Urinary bladder (tissue), 3 donors: ENCODE measurements at regions not wholly inside any gene's neighbourhood (a gene's known extent, or its start where the extent isn't known, plus 50 kb on each side); places are given as distances from the start of the nearest gene placed in this dataset.

Experiments used
- DNase-seq: peaks from one replicate; pipeline ENCODE4 v3.0.0-alpha.2; 2015; ENCODE audit errors: extremely low spot score
- H3K27ac ChIP-seq: one replicate; pipeline ENCODE4 v1.5.1; 2013; ENCODE audit warnings: low read depth, mild to moderate bottlenecking, moderate library complexity
- H3K36me3 ChIP-seq: one replicate; pipeline ENCODE4 v1.6.1; 2013; ENCODE audit warnings: mild to moderate bottlenecking, moderate library complexity; ENCODE audit not compliant: insufficient read depth
- H3K4me1 ChIP-seq: one replicate; pipeline ENCODE4 v1.6.1; 2013; ENCODE audit warnings: mild to moderate bottlenecking, moderate library complexity; ENCODE audit not compliant: insufficient read depth
- H3K4me3 ChIP-seq: one replicate; pipeline ENCODE4 v1.5.1; 2013; ENCODE audit warnings: low read depth, low read length
- WGBS: extraction: QIAGEN DNeasy Blood & Tissue Kit; methylation state at CpG from one replicate; pipeline ENCODE4 v1.1.7; 2013; 5-methylcytosine and 5-hydroxymethylcytosine counted together
- donor health status: healthy with polysubstance abuse.
- donor health status: healthy.

DNA sequence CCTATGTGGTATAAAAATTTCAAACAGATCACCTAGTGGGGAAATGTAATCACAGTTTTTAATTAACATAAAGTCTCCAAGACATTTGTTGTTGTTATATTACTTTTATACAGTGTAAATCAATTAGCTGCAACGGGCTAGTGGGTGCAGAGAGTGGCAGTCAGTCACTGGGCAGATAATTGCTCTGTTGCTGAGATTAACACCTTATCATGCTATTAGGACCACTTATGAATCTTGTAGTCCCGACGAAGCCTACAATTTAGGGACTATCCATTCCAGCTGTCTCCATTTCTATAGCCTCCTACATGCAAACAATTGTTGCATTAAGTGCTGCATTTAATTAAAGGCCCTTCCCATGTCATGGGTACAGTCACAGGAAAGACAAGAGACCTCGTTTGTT, 158.9 kb upstream of the PROX1 start:
- no peak for DNase-seq
- WGBS: 50% methylated on average over 4 of the region's 4 CpGs

DNA sequence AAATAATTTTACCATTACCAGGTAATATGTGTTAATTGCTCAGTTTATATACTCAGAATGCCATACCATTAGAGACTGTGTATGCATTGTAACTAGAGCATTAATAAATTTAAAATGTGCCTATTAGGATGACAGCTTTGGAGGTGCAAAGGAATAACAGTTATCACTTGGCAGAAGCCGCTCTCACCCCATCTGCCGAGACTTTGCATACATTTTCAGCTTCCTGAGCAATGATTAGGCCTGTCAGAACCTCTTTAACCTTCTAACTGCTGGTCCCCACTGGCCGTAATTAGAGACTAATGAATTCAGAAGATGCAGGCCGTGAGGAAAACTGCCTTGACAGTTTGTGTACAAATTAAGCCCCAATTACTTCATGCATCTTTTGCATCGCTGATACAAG, 158.0 kb upstream of the PROX1 start:
- Histone ChIP-seq H3K4me3 (no peak overlapping the region), H3K36me3 (no peaks in the 10 kb centered on the region), H3K27ac (no peak overlapping the region), H3K4me1 (no peaks in the 10 kb centered on the region)
- 62% methylated on average over 5 of the region's 5 CpGs for WGBS
- DNase-seq: no peak

More for the DNA sequence above, 158.9 kb upstream of the PROX1 start:
- Histone ChIP-seq H3K4me3 (no peak overlapping the region), H3K36me3 (no peaks in the 10 kb centered on the region), H3K27ac (no peak overlapping the region), H3K4me1 (no peaks in the 10 kb centered on the region)

DNA sequence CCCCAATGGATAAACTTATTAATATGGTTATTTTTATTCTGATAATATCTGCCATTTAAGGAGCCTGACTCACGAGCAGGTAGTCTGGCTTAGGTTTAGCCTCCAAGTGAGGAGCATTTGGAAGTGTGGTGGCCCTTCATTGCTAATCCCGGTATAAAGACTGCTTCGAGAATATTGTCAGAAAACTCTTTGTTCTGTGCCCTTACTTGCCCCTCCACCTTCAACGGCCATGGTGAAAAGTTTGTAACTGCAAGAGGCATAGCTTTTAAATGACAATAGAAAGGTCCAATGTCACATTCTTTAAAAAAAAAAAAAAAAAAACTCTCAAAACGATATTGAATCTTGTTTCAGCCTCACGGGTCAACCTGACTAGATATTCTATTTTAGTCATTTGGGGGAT, 157.4 kb upstream of the PROX1 start:
- no peaks in the 10 kb centered on the region for H3K4me1 ChIP-seq
- H3K27ac ChIP-seq: no peak overlapping the region
- no peak overlapping the region for H3K4me3 ChIP-seq
- H3K36me3 ChIP-seq: no peaks in the 10 kb centered on the region
- no peak for DNase-seq
- 77% methylated on average over 6 of the region's 6 CpGs for WGBS

DNA sequence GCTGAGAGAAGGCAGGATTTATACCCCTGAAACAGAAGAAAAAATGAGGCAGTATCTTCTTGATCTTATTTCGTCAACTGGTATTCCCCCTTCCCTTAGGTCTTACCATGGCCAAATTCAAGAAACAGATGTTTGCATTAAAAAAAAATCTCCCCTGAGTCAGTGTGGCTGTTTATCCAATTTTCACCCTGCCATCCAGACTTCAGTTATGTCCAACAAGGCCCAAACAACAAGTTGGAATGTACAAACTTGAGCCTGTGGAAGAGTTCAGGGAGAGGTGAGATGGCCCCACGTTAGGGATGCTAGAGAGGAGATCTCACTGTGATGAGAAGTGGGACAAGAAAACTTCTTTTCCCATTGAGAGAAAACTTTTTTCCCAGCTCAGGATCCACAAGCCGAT, 147.2 kb upstream of the PROX1 start:
- WGBS: 57% methylated on average over 3 of the region's 3 CpGs
- no peaks in the 10 kb centered on the region for H3K4me1 ChIP-seq
- no peak for DNase-seq
- no peak overlapping the region for H3K4me3 ChIP-seq
- H3K36me3 ChIP-seq: no peaks in the 10 kb centered on the region
- no peak overlapping the region for H3K27ac ChIP-seq

DNA sequence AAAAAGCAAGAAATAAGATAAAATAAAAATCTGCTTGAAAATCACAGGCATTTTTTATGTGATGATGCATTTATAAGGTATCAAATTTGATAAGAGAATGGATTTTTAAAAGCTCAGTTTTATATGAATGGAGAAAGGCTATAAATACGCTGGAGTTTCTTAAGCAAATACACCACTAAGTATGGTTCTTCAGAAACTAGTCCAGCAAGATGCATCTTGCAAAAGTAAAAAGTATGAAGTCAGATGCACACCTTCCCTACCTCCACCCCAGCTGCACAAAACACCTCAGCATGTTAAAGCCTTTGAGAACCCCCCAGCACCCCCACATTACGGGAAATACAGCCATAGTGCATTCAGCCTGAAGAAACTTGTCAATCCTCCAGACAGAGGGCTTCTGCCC, 143.1 kb upstream of the PROX1 start:
- no peaks in the 10 kb centered on the region for H3K4me1 ChIP-seq
- no peaks in the 10 kb centered on the region for H3K36me3 ChIP-seq
- no peak overlapping the region for H3K4me3 ChIP-seq
- no peak overlapping the region for H3K27ac ChIP-seq
- DNase-seq: no peak
- WGBS: 59% methylated on average over 2 of the region's 2 CpGs

DNA sequence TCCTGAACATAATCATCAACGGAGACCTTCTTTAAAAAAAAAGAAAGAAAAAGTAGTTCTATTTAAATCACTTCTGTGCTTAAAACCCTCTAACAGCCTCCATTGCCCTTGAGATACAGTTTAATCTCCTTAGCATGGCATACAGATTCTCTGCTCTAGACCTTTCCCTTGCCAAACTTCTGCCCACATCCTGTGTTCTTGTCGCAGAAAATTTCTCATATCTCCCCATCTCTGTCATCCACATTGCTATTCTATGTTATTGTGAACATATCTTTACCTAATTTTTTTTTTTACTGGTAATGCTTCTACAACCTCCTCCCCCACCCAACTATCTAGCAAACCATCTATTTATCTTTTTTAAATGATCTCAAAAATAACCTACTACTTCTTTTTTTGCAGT, 135.7 kb upstream of the PROX1 start:
- WGBS: 36% methylated on average over 2 of the region's 2 CpGs
- Histone ChIP-seq H3K27ac (no peak overlapping the region), H3K36me3 (no peaks in the 10 kb centered on the region), H3K4me1 (no peaks in the 10 kb centered on the region), H3K4me3 (no peak overlapping the region)
- no peak for DNase-seq

DNA sequence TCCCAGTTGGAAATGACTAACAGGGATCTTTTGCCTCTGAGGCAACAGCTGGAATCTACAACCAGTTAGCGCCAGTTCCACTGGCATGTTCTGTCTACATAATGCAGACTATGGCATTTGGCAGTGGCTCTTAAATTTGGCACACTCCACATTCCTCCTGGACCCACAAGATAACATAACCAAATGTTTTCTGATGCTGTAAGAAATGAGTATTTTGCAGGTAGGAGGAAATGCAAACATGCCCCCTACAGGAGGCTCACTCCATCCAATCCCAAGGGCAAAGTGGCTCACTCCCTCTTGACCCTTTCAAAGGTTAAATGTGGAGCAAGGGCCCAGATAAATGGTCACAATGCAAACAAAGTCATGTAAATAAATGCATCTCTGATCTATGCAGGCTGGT, 129.2 kb upstream of the PROX1 start:
- no peaks in the 10 kb centered on the region for H3K4me1 ChIP-seq
- no peak overlapping the region for H3K4me3 ChIP-seq
- DNase-seq: no peak
- H3K27ac ChIP-seq: no peak overlapping the region
- no peaks in the 10 kb centered on the region for H3K36me3 ChIP-seq
- 85% methylated on average over 1 of the region's 1 CpG for WGBS

DNA sequence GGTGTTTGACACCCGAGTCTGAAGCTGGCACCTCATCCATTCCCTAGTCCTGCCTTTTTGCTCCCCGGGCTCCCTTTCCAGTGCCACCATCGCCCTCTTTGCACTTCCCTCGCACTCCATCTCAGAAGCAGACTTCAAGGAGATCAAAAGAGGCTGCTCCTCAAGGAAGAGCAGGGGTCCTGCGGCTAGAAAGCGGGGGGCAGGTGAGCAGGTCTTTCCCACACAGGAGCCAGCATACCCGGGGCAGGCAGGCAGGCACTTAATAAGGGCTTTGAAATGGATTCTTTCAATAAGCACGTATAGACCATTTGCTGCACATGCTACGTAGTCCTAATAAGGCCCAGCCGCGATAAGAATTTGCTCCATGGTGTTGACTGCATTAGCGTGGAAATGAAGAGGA, 125.9 kb upstream of the PROX1 start:
- no peak overlapping the region for H3K4me3 ChIP-seq
- no peak overlapping the region for H3K27ac ChIP-seq
- no peak for DNase-seq
- WGBS: 86% methylated on average over 12 of the region's 12 CpGs
- no peaks in the 10 kb centered on the region for H3K36me3 ChIP-seq
- no peaks in the 10 kb centered on the region for H3K4me1 ChIP-seq

DNA sequence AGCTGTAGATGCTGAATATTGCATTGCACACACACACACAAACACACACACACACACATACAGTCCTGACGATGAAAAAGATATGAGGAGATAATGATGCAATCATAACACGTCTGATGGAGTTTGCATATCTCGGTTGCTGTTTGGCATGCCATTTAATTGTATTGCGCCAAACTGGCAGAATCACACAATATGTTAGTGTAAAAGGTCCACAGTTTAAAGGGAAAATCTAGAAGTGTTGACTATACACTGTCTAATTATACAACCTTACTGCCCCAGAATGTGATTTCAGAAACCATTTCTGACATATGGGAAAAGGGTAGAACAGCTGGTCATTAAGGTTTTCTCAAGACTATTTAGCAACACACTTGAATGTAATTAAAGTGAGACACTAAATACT, 123.7 kb upstream of the PROX1 start:
- Histone ChIP-seq H3K4me3 (no peak overlapping the region), H3K4me1 (no peaks in the 10 kb centered on the region), H3K27ac (no peak overlapping the region), H3K36me3 (no peaks in the 10 kb centered on the region)
- DNase-seq: no peak
- 68% methylated on average over 4 of the region's 4 CpGs for WGBS

DNA sequence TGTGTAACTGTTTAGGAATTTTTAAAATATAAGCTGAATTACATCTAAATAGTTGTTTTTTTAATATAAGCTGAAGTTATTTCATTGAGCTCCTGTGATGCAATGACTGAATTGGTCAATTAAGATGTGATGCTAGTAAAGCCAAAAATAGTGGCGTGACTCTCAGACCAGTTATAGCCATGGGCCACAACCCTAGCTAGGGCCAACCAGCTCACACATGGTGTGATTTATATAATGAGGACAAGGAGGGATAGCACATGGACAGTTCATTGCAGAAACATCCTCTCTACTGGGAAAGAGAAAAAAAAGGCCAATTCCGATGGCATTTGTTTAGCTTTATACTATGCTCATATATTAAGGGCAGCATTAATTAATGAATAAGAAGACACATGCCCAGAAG, 119.3 kb upstream of the PROX1 start:
- WGBS: 88% methylated on average over 2 of the region's 2 CpGs
- Histone ChIP-seq H3K36me3 (no peaks in the 10 kb centered on the region), H3K27ac (no peak overlapping the region), H3K4me1 (no peaks in the 10 kb centered on the region), H3K4me3 (no peak overlapping the region)
- no peak for DNase-seq

DNA sequence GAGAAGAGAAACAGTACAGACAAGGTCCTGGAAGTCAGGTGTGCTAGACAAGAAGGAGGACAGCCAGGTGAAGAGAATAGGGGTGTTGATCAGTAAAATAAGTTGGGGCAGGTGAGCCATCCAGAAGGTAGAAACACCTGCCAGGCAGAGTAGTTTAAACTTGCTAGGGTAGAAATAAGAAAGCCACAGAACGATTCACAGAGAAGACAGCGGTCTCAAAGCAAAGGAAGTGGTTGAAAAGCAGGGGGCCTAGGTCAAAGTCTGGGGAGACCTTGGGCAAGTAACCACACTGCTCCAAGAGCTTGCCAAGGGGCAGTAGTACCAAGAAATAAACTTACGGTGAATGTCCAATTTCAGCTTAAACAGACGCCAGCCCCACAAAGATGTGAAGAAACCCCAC, 116.6 kb upstream of the PROX1 start:
- no peak for DNase-seq
- Histone ChIP-seq H3K4me3 (no peak overlapping the region), H3K36me3 (no peaks in the 10 kb centered on the region), H3K4me1 (no peaks in the 10 kb centered on the region), H3K27ac (no peak overlapping the region)
- 89% methylated on average over 4 of the region's 4 CpGs for WGBS

DNA sequence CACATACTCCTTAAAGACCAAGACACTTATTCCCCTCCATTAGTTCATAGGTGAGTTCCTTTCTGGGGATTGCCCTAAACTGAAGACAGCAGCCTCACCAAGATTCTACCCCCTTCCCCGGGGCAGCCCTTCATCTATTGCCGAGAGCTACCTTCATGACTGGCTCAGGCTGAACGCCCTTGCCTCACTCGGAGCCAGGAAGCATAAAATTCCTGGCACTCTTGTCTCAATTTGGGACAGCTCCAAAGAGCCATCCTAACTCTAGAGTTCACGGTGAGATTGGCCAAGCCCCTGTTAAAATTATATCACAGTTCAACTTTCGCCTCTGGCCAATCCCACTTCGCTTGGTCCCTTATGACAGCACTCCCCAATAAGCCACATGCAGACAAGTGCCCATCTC, 113.0 kb upstream of the PROX1 start:
- 78% methylated on average over 7 of the region's 7 CpGs for WGBS
- Histone ChIP-seq H3K36me3 (no peaks in the 10 kb centered on the region), H3K4me3 (no peak overlapping the region), H3K27ac (no peak overlapping the region), H3K4me1 (no peaks in the 10 kb centered on the region)
- no peak for DNase-seq

DNA sequence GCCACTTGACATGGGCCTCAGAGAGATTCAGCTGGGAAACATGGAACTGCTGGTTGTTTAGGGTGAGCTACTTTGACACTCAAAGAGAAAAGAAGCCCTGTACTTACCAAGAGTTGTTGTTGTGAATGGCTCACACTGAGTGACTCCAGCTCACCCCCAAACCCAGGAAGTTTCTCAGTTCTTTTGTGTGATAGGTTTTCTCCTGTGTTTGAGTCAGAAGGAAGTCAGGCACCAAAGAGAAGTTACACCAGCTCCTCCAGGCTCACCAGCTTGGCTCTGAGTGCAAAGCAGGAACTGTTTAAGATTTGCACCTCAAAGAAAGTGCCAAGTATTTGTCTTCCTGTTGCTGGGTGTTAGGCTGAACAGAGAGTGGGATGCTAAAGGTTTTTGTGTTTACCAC, 111.2 kb upstream of the PROX1 start:
- no peak overlapping the region for H3K27ac ChIP-seq
- no peaks in the 10 kb centered on the region for H3K36me3 ChIP-seq
- H3K4me3 ChIP-seq: no peak overlapping the region
- H3K4me1 ChIP-seq: no peaks in the 10 kb centered on the region
- DNase-seq: no peak

DNA sequence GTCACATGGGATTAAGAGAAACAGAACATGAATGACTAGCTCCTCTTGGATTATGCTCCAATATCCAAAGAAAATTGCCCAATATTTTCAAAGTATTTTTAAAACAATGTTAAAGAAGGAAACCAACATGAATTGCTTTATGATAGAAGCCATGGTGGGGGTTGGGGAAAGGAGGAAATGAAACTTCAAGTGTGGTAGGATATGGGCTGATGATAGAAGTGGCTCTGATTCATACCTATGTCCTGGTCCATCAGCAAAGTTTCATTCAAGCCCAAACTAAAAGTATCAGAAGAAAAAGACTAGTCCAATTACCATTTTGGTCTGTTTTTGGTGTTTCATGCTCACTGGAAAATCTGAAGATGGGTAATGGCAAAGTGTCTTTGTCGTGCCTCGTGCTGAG, 104.2 kb upstream of the PROX1 start:
- Histone ChIP-seq H3K4me3 (no peak overlapping the region), H3K36me3 (no peaks in the 10 kb centered on the region), H3K27ac (no peak overlapping the region), H3K4me1 (no peaks in the 10 kb centered on the region)
- no peak for DNase-seq
- WGBS: 89% methylated on average over 2 of the region's 2 CpGs

DNA sequence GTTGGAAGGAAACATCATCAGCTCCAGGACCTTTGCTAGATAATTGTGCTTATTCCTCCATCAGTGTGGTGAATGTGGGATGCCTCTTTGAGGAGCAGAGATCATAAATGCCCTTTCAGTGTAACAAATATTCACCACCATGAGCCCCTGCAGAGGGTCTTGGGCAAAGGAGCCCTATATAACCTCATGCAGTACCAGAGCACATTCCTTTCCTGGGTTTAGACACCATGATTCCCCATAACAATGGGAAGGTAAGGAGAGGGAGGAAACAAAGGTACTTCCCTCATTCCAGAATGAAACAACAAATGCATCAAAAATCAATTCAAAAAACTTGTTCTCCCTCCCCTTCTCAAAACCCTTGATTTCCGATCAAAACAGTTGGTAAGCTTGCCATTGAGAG, 103.4 kb upstream of the PROX1 start:
- Histone ChIP-seq H3K36me3 (no peaks in the 10 kb centered on the region), H3K4me3 (no peak overlapping the region), H3K4me1 (no peaks in the 10 kb centered on the region), H3K27ac (no peak overlapping the region)
- no peak for DNase-seq
- 0% methylated on average over 1 of the region's 1 CpG for WGBS
